ENCODE measurements at regions not wholly inside any gene's neighbourhood (a gene's known extent, or its start where the extent isn't known, plus 50 kb on each side); places are given as distances from the start of the nearest gene placed in this dataset.

- TF ChIP-seq EP300 (IDR thresholded peaks at IDR 0.05; ENCODE audit: borderline replicate concordance) (no peak), CREB1 (IDR thresholded peaks at IDR 0.05; ENCODE audit: low read depth) (no peak), EGR1 (IDR thresholded peaks at IDR 0.05) (no peak), USF1 (IDR thresholded peaks at IDR 0.05) (no peak), ZBTB7A (IDR thresholded peaks at IDR 0.05; ENCODE audit: low read depth) (no peak), YY1 (IDR thresholded peaks at IDR 0.05; ENCODE audit: low read depth) (no peak), CEBPB (IDR thresholded peaks at IDR 0.05) (no peak), RAD21 (IDR thresholded peaks at IDR 0.05; ENCODE audit: low read depth) (no peak), MAX (IDR thresholded peaks at IDR 0.05) (no peak), NFIC (IDR thresholded peaks at IDR 0.05) (no peak), TCF12 (IDR thresholded peaks at IDR 0.05; ENCODE audit: low read depth) (no peak), REST (IDR thresholded peaks at IDR 0.05; ENCODE audit: low read depth) (no peak), FOXM1 (IDR thresholded peaks at IDR 0.05; ENCODE audit: borderline replicate concordance, low read depth) (no peak), TEAD4 (IDR thresholded peaks at IDR 0.05) (no peak), TAF1 (IDR thresholded peaks at IDR 0.05; ENCODE audit: low read depth) (no peak)
Measured at GRCh38 chr6:130534627-130535026, 168.8 kb downstream of the TMEM200A start.

- TF ChIP-seq REST (IDR thresholded peaks at IDR 0.05; ENCODE audit: low read depth) (no peak), NFIC (IDR thresholded peaks at IDR 0.05) (no peak), YY1 (IDR thresholded peaks at IDR 0.05; ENCODE audit: low read depth) (no peak), TEAD4 (IDR thresholded peaks at IDR 0.05) (no peak), FOXM1 (IDR thresholded peaks at IDR 0.05; ENCODE audit: borderline replicate concordance, low read depth) (no peak), EGR1 (IDR thresholded peaks at IDR 0.05) (no peak), USF1 (IDR thresholded peaks at IDR 0.05) (no peak)
Measured at GRCh38 chr6:130535242-130535641, 169.4 kb downstream of the TMEM200A start.

- TF ChIP-seq RAD21 (IDR thresholded peaks at IDR 0.05; ENCODE audit: low read depth): no peak
- TF ChIP-seq MAX (IDR thresholded peaks at IDR 0.05): no peak
- no peak for TF ChIP-seq NFIC (IDR thresholded peaks at IDR 0.05)
- TF ChIP-seq TEAD4 (IDR thresholded peaks at IDR 0.05): no peak
- no peak for TF ChIP-seq CEBPB (IDR thresholded peaks at IDR 0.05)
- no peak for TF ChIP-seq CREB1 (IDR thresholded peaks at IDR 0.05; ENCODE audit: low read depth)
- no peak for TF ChIP-seq TCF12 (IDR thresholded peaks at IDR 0.05; ENCODE audit: low read depth)
- TF ChIP-seq FOXM1 (IDR thresholded peaks at IDR 0.05; ENCODE audit: borderline replicate concordance, low read depth): no peak
Measured at GRCh38 chr6:130537447-130537846, 171.6 kb downstream of the TMEM200A start.

- TF ChIP-seq REST (IDR thresholded peaks at IDR 0.05; ENCODE audit: low read depth): no peak
- TF ChIP-seq EP300 (IDR thresholded peaks at IDR 0.05; ENCODE audit: borderline replicate concordance): no peak
- TF ChIP-seq YY1 (IDR thresholded peaks at IDR 0.05; ENCODE audit: low read depth): no peak
Measured at GRCh38 chr6:130547723-130548122, 181.9 kb downstream of the TMEM200A start.

GRCh38 chr6:130557481-130558112 is 191.8 kb downstream of the TMEM200A start:
- TF ChIP-seq FOXM1 (IDR thresholded peaks at IDR 0.05; ENCODE audit: borderline replicate concordance, low read depth): no peak
- no peak for TF ChIP-seq EGR1 (IDR thresholded peaks at IDR 0.05)
- no peak for TF ChIP-seq TEAD4 (IDR thresholded peaks at IDR 0.05)
- TF ChIP-seq MAX (IDR thresholded peaks at IDR 0.05): no peak
- TF ChIP-seq CREB1 (IDR thresholded peaks at IDR 0.05; ENCODE audit: low read depth): no peak
- no peak for TF ChIP-seq REST (IDR thresholded peaks at IDR 0.05; ENCODE audit: low read depth)
- no peak for TF ChIP-seq NFIC (IDR thresholded peaks at IDR 0.05)
- no peak for TF ChIP-seq ZBTB7A (IDR thresholded peaks at IDR 0.05; ENCODE audit: low read depth)
- TF ChIP-seq CEBPB (IDR thresholded peaks at IDR 0.05): no peak
- TF ChIP-seq TCF12 (IDR thresholded peaks at IDR 0.05; ENCODE audit: low read depth): no peak
- no peak for TF ChIP-seq RAD21 (IDR thresholded peaks at IDR 0.05; ENCODE audit: low read depth)
- no peak for TF ChIP-seq TAF1 (IDR thresholded peaks at IDR 0.05; ENCODE audit: low read depth)
- TF ChIP-seq EP300 (IDR thresholded peaks at IDR 0.05; ENCODE audit: borderline replicate concordance): no peak
- TF ChIP-seq USF1 (IDR thresholded peaks at IDR 0.05): no peak
- no peak for TF ChIP-seq YY1 (IDR thresholded peaks at IDR 0.05; ENCODE audit: low read depth)
